Adrenal gland (tissue), 5 donors: ENCODE measurements at regions not wholly inside any gene's neighbourhood (a gene's known extent, or its start where the extent isn't known, plus 50 kb on each side); places are given as distances from the start of the nearest gene placed in this dataset.

ENCODE experiments used
- POLR2A ChIP-seq, 2 donors: fragments of 450-650 bp; IDR thresholded peaks; one replicate each; pipeline ENCODE4 v1.6.1; 2017; ENCODE audit warnings: antibody characterized with exemption in 2 of 2, mild to moderate bottlenecking in 2 of 2, moderate library complexity in 1 of 2
- TF ChIP-seq, protein P1 (sequence below), 6 experiments: fragments of 450-650 bp in 4 of 6; fragments of 200-600 bp in 2 of 6; sonication (generic) in 1 of 6; IDR thresholded peaks; 1 replicate in 5 of 6; 2 replicates in 1 of 6; pipeline versions ENCODE4 v1.5.1 to v1.8.0; 2016 to 2021; ENCODE audit warnings: antibody characterized with exemption in 6 of 6, mild to moderate bottlenecking in 2 of 6, moderate library complexity in 1 of 6
- donor health status: DM: no; HTN: no; CAD: no.

DNA sequence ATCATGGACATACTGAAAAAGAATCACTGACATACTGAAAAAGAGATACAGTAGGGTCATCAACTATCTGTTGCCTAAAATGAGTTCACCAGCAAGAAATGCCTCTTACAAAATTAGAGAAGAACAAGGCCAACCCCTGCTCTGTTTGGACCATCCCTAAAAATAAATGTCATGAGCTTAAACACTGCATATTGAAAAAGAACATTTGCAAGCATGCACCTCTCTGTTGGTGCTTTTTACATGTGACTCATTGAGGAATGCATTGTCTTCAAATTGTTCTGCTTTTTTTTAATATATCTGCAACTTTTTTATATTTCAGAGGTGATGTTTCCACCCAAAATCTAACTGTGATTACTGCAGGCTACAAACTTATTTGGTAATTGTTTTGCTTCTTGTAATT is 233.9 kb upstream of the LRATD1 start:
- TF ChIP-seq, protein P1, sequence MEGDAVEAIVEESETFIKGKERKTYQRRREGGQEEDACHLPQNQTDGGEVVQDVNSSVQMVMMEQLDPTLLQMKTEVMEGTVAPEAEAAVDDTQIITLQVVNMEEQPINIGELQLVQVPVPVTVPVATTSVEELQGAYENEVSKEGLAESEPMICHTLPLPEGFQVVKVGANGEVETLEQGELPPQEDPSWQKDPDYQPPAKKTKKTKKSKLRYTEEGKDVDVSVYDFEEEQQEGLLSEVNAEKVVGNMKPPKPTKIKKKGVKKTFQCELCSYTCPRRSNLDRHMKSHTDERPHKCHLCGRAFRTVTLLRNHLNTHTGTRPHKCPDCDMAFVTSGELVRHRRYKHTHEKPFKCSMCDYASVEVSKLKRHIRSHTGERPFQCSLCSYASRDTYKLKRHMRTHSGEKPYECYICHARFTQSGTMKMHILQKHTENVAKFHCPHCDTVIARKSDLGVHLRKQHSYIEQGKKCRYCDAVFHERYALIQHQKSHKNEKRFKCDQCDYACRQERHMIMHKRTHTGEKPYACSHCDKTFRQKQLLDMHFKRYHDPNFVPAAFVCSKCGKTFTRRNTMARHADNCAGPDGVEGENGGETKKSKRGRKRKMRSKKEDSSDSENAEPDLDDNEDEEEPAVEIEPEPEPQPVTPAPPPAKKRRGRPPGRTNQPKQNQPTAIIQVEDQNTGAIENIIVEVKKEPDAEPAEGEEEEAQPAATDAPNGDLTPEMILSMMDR (IDR thresholded peaks at IDR 0.05), result no peak
- TF ChIP-seq POLR2A (IDR thresholded peaks at IDR 0.05), result no peak
